Kidney capillary endothelial cell (primary cell): ENCODE measurements at regions not wholly inside any gene's neighbourhood (a gene's known extent, or its start where the extent isn't known, plus 50 kb on each side); places are given as distances from the start of the nearest gene placed in this dataset.
"Not testable (repeated sequence)": the region's sequence is repeated elsewhere in the genome, so short reads cannot be mapped to it uniquely, and the experiment has no call there.

Experiments
- DNase-seq: peaks from one replicate; pipeline ENCODE4 v3.0.0-alpha.2; 2018; ENCODE audit warnings: low spot score

- no peak for DNase-seq
These were observed 607.6 kb upstream of the FLRT2 start for GRCh38 chr14:84922370-84922769.

DNA sequence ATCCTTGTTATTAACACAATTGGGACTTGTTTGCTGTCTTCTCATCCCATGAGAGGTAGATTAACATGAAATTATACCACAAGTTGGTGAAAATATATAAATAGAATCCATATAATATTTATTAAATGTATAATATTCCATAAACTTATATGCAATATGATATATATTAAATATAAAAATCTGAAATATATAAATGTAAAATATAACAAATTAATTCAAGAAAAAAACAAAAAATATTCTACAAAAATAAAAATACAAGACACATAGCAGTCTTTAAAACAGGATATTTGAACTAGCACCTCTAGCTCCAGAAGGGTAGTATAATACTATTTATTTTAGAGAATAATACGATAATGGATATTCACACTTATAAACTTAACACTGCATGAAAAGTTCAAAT, 603.3 kb upstream of the FLRT2 start:
- DNase-seq: no peak

- no peak for DNase-seq
These were observed 602.7 kb upstream of the FLRT2 start for GRCh38 chr14:84927096-84927827.

DNA sequence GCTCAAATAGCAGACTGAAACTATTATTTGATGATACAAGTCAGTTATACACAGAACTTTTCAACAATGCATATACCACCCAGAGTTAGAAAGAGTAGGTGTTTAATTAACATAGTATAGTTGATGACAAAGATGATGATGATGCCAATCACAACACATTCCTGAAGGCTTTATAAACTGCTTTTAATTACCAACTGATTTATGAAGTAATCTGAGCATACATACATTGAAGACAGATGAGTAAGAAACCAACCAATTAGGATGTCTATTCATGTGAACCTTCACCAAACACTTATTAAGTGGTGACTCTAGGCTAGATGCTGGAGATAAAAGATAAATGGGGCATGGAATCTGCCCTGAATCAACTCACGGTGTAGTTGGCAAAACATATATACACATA, 600.9 kb upstream of the FLRT2 start:
- no peak for DNase-seq

GRCh38 chr14:84929834-84930233, 600.1 kb upstream of the FLRT2 start:
- DNase-seq: no peak

DNA sequence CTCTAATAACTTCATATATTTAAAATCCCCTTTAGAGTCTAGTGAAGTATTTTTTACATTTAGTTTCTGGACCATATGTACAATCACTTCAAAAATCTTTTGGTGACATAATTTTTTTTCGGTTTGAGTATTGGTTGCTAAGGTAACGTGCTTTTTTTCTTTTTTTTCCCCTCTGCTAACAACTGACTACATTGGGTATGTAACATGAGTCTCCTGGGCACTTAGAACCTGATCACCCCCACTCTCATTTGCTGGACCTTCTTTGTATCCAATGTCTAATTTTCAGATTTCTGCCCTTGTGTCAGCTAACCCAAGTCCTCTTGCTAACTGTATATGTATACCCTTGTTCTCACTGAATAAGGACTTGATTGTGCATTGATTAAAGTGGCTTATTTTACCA, 592.9 kb upstream of the FLRT2 start:
- DNase-seq: no peak

DNA sequence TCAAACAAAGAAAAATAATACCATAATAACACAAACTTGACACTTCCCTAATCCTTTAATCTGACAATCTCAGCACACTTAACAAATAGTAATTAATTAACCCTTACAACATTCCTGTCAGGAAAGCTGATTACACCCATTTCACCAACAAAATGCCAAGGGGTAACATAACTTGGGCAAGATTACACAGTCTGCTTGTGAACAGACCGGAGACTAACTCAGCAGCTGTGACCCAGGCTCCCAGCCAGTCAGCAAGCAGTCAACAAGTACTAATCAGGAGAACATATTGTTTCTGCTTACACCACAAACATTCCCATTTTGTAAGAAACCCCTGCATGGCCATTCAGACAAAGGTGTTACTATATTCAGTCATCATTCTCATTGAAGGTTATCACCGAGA, 592.5 kb upstream of the FLRT2 start:
- DNase-seq: no peak

DNA sequence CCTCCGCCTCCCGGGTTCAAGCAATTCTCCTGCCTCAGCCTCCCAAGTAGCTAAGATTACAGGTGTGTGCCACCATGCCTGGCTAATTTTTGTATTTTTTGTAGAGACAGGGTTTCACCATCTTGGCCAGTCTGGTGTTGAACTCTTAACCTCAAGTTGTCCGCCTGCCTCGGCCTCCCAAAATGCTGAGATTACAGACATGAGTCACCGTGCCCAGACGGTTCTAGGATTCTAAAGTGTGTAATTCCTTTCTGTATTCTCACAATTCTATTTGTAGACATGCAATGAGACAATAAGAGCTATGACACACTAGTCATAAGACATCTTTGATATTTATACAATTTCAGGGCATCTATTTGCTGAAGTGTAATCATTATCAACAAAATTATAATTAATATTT, 585.0 kb upstream of the FLRT2 start:
- not testable (repeated sequence) for DNase-seq

GRCh38 chr14:84959851-84960520, 570.0 kb upstream of the FLRT2 start:
- peak; percentile 11 for DNase-seq

GRCh38 chr14:84961637-84962036, 568.3 kb upstream of the FLRT2 start:
- DNase-seq: no peak

GRCh38 chr14:84963518-84963917, 566.4 kb upstream of the FLRT2 start:
- no peak for DNase-seq

GRCh38 chr14:84965279-84965678, 564.7 kb upstream of the FLRT2 start:
- DNase-seq: no peak

GRCh38 chr14:84969501-84969900, 560.4 kb upstream of the FLRT2 start:
- DNase-seq: no peak

GRCh38 chr14:84975241-84975902, 554.6 kb upstream of the FLRT2 start:
- DNase-seq: no peak

DNA sequence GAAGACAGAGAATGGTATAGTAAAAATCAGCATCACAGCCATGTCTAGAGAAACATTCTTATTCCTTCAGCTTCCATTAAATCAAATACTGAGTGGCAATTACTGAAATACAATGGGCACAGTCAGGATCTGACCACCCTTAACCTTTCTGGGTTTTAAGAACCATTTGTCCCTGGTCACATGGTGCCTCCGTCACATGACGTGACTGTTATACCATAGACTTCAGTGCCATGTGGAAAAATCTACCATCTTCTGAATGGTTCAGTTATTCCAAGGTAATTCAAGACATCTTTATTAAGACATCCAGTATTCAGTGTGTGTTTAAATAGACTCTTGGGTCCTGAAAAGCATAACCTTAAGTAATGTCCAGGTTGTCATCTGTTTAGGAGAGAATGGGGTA, 553.1 kb upstream of the FLRT2 start:
- DNase-seq: no peak

GRCh38 chr14:84987042-84987441, 542.9 kb upstream of the FLRT2 start:
- no peak for DNase-seq

DNA sequence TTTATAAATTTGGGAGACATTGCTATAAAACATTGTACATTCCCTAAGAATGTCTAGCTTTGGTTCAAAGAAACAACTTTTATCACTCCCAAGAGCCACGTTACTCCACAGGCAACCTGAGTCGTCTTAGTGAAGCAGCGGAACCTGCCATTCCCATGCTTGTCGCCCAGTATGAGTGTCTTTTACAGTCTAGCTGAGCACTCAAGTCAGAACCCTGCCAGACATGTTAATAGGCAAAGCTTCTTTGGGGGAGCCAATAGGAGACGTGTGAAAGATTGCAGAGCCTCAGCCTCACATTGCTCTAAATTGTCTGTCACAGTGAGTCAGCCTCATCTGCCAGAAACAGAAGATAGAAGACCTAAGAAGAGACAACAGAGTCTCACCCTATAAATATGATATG, 541.6 kb upstream of the FLRT2 start:
- no peak for DNase-seq

DNA sequence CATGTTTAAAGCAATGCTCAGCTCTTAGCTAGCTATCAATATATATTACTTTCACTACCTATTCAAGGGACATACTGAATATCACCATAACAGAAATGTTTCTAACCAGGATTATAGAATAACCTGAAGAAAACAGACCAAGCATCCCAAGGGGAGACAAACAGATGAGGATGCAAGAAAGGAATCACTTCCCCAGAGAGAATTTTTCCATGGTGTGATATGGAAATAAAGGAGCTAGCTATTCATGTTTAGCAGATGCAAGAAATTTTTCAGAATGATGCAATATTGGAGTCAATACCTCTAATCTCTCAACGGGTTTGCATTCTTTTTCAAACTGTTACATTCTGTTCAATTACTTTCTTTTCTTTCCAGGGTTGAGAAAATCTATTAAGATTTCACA, 538.9 kb upstream of the FLRT2 start:
- DNase-seq: no peak

DNA sequence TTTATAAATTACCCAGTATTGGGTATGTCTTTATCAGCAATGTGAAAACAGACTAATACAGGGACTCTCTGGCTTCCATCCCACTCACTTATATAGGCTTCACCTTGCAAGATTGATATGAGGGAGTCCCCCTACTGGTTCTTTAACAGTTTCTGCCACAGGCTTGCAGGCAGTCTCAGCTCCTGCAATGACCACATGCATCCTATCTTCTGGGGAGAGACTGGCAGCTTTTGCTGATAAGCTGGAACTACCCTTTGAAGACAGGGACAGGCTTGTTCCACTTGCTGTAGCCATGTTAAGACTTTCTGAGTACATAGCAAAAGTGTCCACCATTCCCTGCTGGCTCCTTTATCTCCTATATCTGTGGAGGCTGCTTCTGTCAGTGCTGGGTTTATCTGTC, 531.7 kb upstream of the FLRT2 start:
- DNase-seq: no peak

- DNase-seq: no peak
These were observed 527.1 kb upstream of the FLRT2 start for GRCh38 chr14:85002846-85003245.

DNA sequence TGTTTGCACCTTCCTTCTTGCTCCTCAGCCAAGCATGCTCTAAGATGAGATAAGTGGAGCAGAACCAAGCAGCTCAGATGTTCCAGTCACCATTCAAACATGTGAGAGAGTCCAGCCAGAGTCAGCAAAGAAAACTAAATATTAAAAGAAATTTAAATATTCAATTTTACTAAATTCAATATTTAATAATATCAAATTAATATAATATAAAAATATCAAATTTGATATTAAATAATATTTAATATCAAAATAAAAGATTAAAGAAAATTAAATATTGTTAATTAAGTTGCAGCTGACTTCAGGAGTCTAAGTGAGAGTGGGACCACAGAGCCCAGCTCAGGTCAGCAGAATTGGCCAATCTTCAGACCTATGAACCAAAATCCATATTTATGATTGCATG, 526.1 kb upstream of the FLRT2 start:
- no peak for DNase-seq

GRCh38 chr14:85009506-85009905, 520.4 kb upstream of the FLRT2 start:
- DNase-seq: no peak

GRCh38 chr14:85010186-85010585, 519.8 kb upstream of the FLRT2 start:
- DNase-seq: no peak
